GM23338 (cell line): ENCODE measurements at regions not wholly inside any gene's neighbourhood (a gene's known extent, or its start where the extent isn't known, plus 50 kb on each side); places are given as distances from the start of the nearest gene placed in this dataset.

Experiments used
- CTCF ChIP-seq, 2 experiments: fragments of 200-600 bp in 1 of 2; sonication (generic) in 1 of 2; conservative IDR thresholded peaks; 2 replicates each; pipeline versions ENCODE4 v1.5.1 to v1.6.1; 2016 to 2017; ENCODE audit warnings: antibody characterized with exemption in 2 of 2, low read depth in 2 of 2, mild to moderate bottlenecking in 2 of 2, moderate library complexity in 1 of 2
- EZH2 ChIP-seq: fragments of 200-600 bp; sonication (generic); IDR thresholded peaks from one replicate; pipeline ENCODE4 v1.8.0; 2017; ENCODE audit warnings: antibody characterized with exemption, mild to moderate bottlenecking, low read depth; ENCODE audit not compliant: unreplicated experiment
- POLR2AphosphoS5 ChIP-seq: IDR thresholded peaks from 2 replicates; pipeline ENCODE4 v1.6.1; 2016; ENCODE audit warnings: antibody characterized with exemption, low read depth
- REST ChIP-seq: IDR thresholded peaks from one replicate; pipeline ENCODE4 v1.6.1; 2018; ENCODE audit warnings: antibody characterized with exemption; ENCODE audit not compliant: unreplicated experiment
- STAT1 ChIP-seq: IDR thresholded peaks from one replicate; pipeline ENCODE4 v1.6.1; 2016; ENCODE audit warnings: antibody characterized with exemption; ENCODE audit not compliant: unreplicated experiment
- ZNF114 ChIP-seq: fragments of 250-450 bp; sonication (Bioruptor Pico); IDR thresholded peaks from 2 replicates; pipeline ENCODE4 v1.5.0; 2020; ENCODE audit warnings: mild to moderate bottlenecking, moderate library complexity

- TF ChIP-seq REST = no peak
- no peak for TF ChIP-seq EZH2
- no peak for TF ChIP-seq POLR2AphosphoS5
- no peak for TF ChIP-seq CTCF (conservative IDR thresholded peaks at IDR 0.05; ENCODE audit: low read depth in 2 of 2)
- no peak for TF ChIP-seq STAT1
- no peak for TF ChIP-seq ZNF114
Observed at GRCh38 chr4:89579771-89580170, 257.2 kb downstream of the SNCA start.
